GM18508 (cell line): ENCODE measurements at regions not wholly inside any gene's neighbourhood (a gene's known extent, or its start where the extent isn't known, plus 50 kb on each side); places are given as distances from the start of the nearest gene placed in this dataset.
"Not testable (repeated sequence)": the region's sequence is repeated elsewhere in the genome, so short reads cannot be mapped to it uniquely, and the experiment has no call there.

Source experiments
- ATAC-seq: cut with Tn5 transposase; IDR thresholded peaks from one replicate; pipeline ENCODE4 v1.9.1; 2021; ENCODE audit warnings: moderate number of reproducible peaks; ENCODE audit not compliant: insufficient read depth, unreplicated experiment

GRCh38 chr12:85626001-85626783, 210.0 kb downstream of the RASSF9 start:
- no peak for ATAC-seq

- no peak for ATAC-seq
Measured at GRCh38 chr12:85626784-85627171, 209.4 kb downstream of the RASSF9 start.

GRCh38 chr12:85627584-85627983, 208.6 kb downstream of the RASSF9 start:
- no peak for ATAC-seq

GRCh38 chr12:85628562-85628961, 207.6 kb downstream of the RASSF9 start:
- not testable (repeated sequence) for ATAC-seq

- no peak for ATAC-seq
Measured at GRCh38 chr12:85630851-85631250, 205.4 kb downstream of the RASSF9 start.

GRCh38 chr12:85632390-85632789, 203.8 kb downstream of the RASSF9 start:
- ATAC-seq, result no peak

GRCh38 chr12:85633491-85633890, 202.7 kb downstream of the RASSF9 start:
- ATAC-seq, result no peak

- no peak for ATAC-seq
Measured at GRCh38 chr12:85639834-85640233, 196.4 kb downstream of the RASSF9 start.

GRCh38 chr12:85641796-85642195, 194.4 kb downstream of the RASSF9 start:
- no peak for ATAC-seq

GRCh38 chr12:85642288-85642687, 193.9 kb downstream of the RASSF9 start:
- no peak for ATAC-seq

- no peak for ATAC-seq
Measured at GRCh38 chr12:85642808-85643207, 193.4 kb downstream of the RASSF9 start.

- no peak for ATAC-seq
Measured at GRCh38 chr12:85644508-85644907, 191.7 kb downstream of the RASSF9 start.

GRCh38 chr12:85653731-85654455, 182.3 kb downstream of the RASSF9 start:
- ATAC-seq, result no peak

GRCh38 chr12:85654456-85654840, 181.8 kb downstream of the RASSF9 start:
- no peak for ATAC-seq

- ATAC-seq, result no peak
Measured at GRCh38 chr12:85656561-85656960, 179.6 kb downstream of the RASSF9 start.

- ATAC-seq, result no peak
Measured at GRCh38 chr12:85657251-85657650, 179.0 kb downstream of the RASSF9 start.

GRCh38 chr12:85657836-85658630, 178.2 kb downstream of the RASSF9 start:
- no peak for ATAC-seq

- ATAC-seq, result no peak
Measured at GRCh38 chr12:85659754-85660530, 176.3 kb downstream of the RASSF9 start.

- no peak for ATAC-seq
Measured at GRCh38 chr12:85661461-85662206, 174.6 kb downstream of the RASSF9 start.

GRCh38 chr12:85662207-85662602, 174.0 kb downstream of the RASSF9 start:
- no peak for ATAC-seq
